Right lobe of liver (tissue), 6 donors: ENCODE measurements at regions not wholly inside any gene's neighbourhood (a gene's known extent, or its start where the extent isn't known, plus 50 kb on each side); places are given as distances from the start of the nearest gene placed in this dataset.

Experiments used
- ATAC-seq, 4 donors: fragments of 200-7000 bp; cut with Tn5 transposase; one replicate each; pipeline ENCODE4 v1.9.1; 2020; ENCODE audit warnings: mild to moderate bottlenecking in 4 of 4, moderate library complexity in 4 of 4
- DNase-seq, 3 donors: peaks; one replicate each; pipeline ENCODE4 v3.0.0-alpha.2; 2020
- H3K27ac ChIP-seq, 3 donors: fragments of 200-600 bp; one replicate each; pipeline ENCODE4 v1.8.0; 2022
- H3K27me3 ChIP-seq, 2 donors: fragments of 200-600 bp; one replicate each; pipeline ENCODE4 v1.8.0; 2022
- H3K36me3 ChIP-seq, 4 donors: fragments of 200-600 bp; sonication (generic) in 1 of 4; one replicate each; pipeline versions ENCODE4 v1.5.1 to v1.8.0; 2017 to 2022; ENCODE audit warnings: control low read depth in 1 of 4
- H3K4me1 ChIP-seq, 4 donors: fragments of 200-600 bp; sonication (generic) in 1 of 4; one replicate each; pipeline versions ENCODE4 v1.5.1 to v1.8.0; 2017 to 2022; ENCODE audit warnings: control low read depth in 1 of 4
- H3K4me3 ChIP-seq, 3 donors: fragments of 200-600 bp; one replicate each; pipeline ENCODE4 v1.8.0; 2022
- H3K9me3 ChIP-seq, 4 donors: fragments of 200-600 bp; sonication (generic) in 1 of 4; one replicate each; pipeline versions ENCODE4 v1.5.1 to v1.8.0; 2017 to 2022; ENCODE audit warnings: control low read depth in 1 of 4
- POLR2A ChIP-seq: fragments of 450-650 bp; IDR thresholded peaks from one replicate; pipeline ENCODE4 v1.6.1; 2017; ENCODE audit warnings: antibody characterized with exemption, mild to moderate bottlenecking
- WGBS: methylation state at CpG from one replicate; pipeline ENCODE4 v1.1.6; 2018; ENCODE audit warnings: low coverage, low lambda C conversion rate; ENCODE audit not compliant: insufficient coverage; ENCODE audit errors: missing lambda C conversion rate; 5-methylcytosine and 5-hydroxymethylcytosine counted together
- intact Hi-C, 2 donors: fragments of 100-400 bp; cut with DNase I; formaldehyde crosslinking; loops; one replicate each; pipeline versions ENCODE4 v1.11.2 to v1.14.1; 2022
- TF ChIP-seq, protein P1 (sequence below), 4 donors: fragments of 200-600 bp in 3 of 4; fragments of 450-650 bp in 1 of 4; IDR thresholded peaks; one replicate each; pipeline versions ENCODE4 v1.5.1 to v1.8.0; 2016 to 2022; ENCODE audit warnings: antibody characterized with exemption in 4 of 4, mild to moderate bottlenecking in 2 of 4
- donor health status: DM: no; HTN: yes; CAD: no.
- donor health status: DM: no; HTN: no; CAD: no.
- donor health status: DM: no; HTN: no; CAD: no.
- donor health status: DM: no; HTN: yes; CAD: no.
- donor health status: DM: no; HTN: yes; CAD: no.

DNA sequence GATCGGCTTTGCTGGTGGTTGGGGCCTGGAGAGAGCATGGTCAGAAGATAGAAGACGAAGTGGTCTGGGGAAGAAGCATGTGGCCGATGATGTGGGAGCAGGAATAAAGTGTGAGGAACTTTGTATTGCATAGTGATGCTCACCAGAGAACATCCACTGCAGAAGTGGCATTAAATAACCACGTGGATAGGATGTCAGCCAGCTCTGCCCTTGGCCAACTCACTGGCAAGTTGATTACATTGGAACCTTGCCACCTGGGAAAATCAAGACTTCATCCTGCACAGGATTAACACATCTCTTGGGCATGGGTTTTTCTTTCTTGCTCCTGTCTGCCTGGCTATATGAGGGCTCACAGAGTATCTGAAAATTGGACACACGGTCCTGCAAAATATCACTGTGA, 217.4 kb downstream of the DMRT2 start:
- Histone ChIP-seq H3K27ac (no peak overlapping the region), H3K9me3 (no peaks in the 10 kb centered on the region), H3K4me3 (no peak overlapping the region), H3K27me3 (no peaks in the 10 kb centered on the region), H3K4me1 (peaks cover 0 to under 1% (median 0%) of the 10 kb centered on the region in 4 donors), H3K36me3 (no peaks in the 10 kb centered on the region)
- TF ChIP-seq POLR2A, result no peak
- TF ChIP-seq, protein P1, sequence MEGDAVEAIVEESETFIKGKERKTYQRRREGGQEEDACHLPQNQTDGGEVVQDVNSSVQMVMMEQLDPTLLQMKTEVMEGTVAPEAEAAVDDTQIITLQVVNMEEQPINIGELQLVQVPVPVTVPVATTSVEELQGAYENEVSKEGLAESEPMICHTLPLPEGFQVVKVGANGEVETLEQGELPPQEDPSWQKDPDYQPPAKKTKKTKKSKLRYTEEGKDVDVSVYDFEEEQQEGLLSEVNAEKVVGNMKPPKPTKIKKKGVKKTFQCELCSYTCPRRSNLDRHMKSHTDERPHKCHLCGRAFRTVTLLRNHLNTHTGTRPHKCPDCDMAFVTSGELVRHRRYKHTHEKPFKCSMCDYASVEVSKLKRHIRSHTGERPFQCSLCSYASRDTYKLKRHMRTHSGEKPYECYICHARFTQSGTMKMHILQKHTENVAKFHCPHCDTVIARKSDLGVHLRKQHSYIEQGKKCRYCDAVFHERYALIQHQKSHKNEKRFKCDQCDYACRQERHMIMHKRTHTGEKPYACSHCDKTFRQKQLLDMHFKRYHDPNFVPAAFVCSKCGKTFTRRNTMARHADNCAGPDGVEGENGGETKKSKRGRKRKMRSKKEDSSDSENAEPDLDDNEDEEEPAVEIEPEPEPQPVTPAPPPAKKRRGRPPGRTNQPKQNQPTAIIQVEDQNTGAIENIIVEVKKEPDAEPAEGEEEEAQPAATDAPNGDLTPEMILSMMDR (IDR thresholded peaks at IDR 0.05), result no peak
- WGBS, result 57% methylated on average over 4 of the region's 5 CpGs
- peak; percentile 30 to 73 (median 56) for DNase-seq
- ATAC-seq, result peak; percentile 84 to 95 (median 92)
- intact Hi-C loops, result no loop called here

DNA sequence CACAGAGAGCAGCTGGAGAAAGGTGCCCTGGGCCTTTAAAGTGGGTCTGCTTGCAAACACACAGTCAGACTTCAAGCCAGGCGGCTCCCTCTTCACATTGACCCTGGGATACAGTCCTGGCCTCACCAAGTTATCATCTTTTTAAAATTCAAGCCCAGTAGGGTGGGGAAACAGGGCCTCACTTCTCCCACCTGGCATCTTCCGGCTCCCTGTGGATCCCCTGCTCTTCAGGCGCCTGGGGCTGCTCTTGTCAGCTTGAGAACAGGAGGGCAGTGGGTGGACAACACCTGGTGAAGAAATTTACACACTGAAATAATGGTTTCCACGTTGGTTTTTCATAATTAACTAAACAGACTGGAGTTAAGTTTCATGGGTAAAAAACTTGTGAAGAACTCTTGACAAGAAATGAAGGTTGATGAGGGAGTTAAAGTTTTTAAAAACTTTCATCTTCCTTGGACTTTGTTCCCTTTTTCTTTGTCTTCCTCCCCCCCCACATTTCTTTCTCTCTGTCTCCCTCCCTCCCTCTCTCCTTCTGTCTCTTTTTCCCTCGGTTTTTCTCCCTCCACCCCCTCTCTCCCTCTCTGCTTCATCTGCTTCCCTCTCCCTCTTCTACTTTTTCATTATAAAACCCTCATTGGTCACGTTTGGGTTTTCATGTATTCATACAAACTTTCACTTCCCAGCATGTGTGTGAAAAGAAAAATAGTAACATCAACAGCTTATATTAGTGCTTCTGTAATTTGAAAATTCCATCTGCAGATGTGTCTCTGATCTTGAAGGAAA, 219.6 kb downstream of the DMRT2 start:
- H3K4me3 ChIP-seq, result no peak overlapping the region
- no peak for ATAC-seq
- H3K27me3 ChIP-seq, result no peaks in the 10 kb centered on the region
- no peaks in the 10 kb centered on the region for H3K36me3 ChIP-seq
- TF ChIP-seq, protein P1 (IDR thresholded peaks at IDR 0.05), result no peak
- H3K4me1 ChIP-seq, result no peaks in the 10 kb centered on the region
- H3K9me3 ChIP-seq, result no peaks in the 10 kb centered on the region
- no peak overlapping the region for H3K27ac ChIP-seq
- intact Hi-C loops, result no loop called here
- 50% methylated on average over 5 of the region's 6 CpGs for WGBS
- DNase-seq, result no peak

DNA sequence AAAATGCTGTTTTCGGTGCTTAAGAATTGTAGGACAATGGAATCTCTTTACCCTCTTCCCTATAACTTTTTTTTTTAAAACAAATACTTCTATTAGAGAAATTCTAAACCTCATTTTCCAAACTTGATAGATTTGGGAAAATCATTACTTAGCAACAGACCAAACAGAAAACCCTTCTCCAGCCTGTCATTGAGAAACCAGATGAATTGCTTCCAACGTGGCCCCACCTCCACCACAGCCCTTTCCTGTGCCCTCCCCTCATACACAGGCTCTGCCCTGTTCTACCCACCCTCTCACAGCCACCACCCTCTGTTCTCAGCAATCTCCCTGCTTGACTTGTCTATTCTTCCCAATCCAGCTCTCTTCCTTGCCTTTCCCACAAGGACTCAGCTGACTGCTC, 221.2 kb downstream of the DMRT2 start:
- ATAC-seq (no peak), DNase-seq (no peak)
- Histone ChIP-seq H3K9me3 (no peaks in the 10 kb centered on the region), H3K27me3 (no peaks in the 10 kb centered on the region), H3K4me1 (no peaks in the 10 kb centered on the region), H3K4me3 (no peak overlapping the region), H3K36me3 (no peaks in the 10 kb centered on the region), H3K27ac (no peak overlapping the region)
- intact Hi-C loops, result no loop called here
- TF ChIP-seq, protein P1 (IDR thresholded peaks at IDR 0.05), result no peak
- no peak for TF ChIP-seq POLR2A
- 50% methylated on average over 2 of the region's 2 CpGs for WGBS

DNA sequence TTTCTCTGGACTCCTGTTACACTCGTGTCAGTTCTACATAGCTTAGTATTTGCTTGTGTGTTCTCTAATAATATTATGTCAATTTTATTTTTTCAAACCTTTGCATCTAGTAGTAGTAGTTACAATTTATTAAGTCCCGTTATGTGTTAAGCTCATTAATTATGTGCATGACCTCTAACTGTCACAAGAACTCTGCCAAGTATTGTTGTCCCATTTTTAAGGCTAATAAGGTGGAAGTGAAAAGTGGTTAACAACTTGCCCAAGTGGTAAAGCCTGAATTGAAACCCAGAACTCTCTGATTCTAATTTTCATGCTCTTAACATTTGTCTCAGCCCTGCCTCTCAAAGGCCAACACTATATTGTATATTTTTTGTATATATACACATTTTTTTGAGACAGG, 221.6 kb downstream of the DMRT2 start:
- TF ChIP-seq, protein P1 (IDR thresholded peaks at IDR 0.05), result no peak
- no peak for TF ChIP-seq POLR2A
- Histone ChIP-seq H3K4me1 (no peaks in the 10 kb centered on the region), H3K27ac (no peak overlapping the region), H3K27me3 (no peaks in the 10 kb centered on the region), H3K9me3 (no peaks in the 10 kb centered on the region), H3K4me3 (no peak overlapping the region), H3K36me3 (no peaks in the 10 kb centered on the region)
- ATAC-seq, result no peak
- intact Hi-C loops, result no loop called here
- DNase-seq, result no peak
- WGBS, result 76% methylated on average over 2 of the region's 2 CpGs
